Activated naive CD4-positive, alpha-beta T cell (primary cell): ENCODE measurements at regions not wholly inside any gene's neighbourhood (a gene's known extent, or its start where the extent isn't known, plus 50 kb on each side); places are given as distances from the start of the nearest gene placed in this dataset.
"Not testable (repeated sequence)": the region's sequence is repeated elsewhere in the genome, so short reads cannot be mapped to it uniquely, and the experiment has no call there.

Experiments
- DNase-seq, 4 experiments: peaks; one replicate each; lab custom pipeline; 2025; lab: John Stamatoyannopoulos, UW

GRCh38 chr10:33008499-33009243 lies 50.6 kb upstream of the ITGB1 start:
- peak in 2 of 4 experiments; percentile 13 to 14 for DNase-seq

- DNase-seq: not testable (repeated sequence)
These were observed 49.8 kb upstream of the ITGB1 start for GRCh38 chr10:33007731-33008381.
